HG02884 (cell line): ENCODE measurements at regions not wholly inside any gene's neighbourhood (a gene's known extent, or its start where the extent isn't known, plus 50 kb on each side); places are given as distances from the start of the nearest gene placed in this dataset.
"Not testable (repeated sequence)": the region's sequence is repeated elsewhere in the genome, so short reads cannot be mapped to it uniquely, and the experiment has no call there.

Experiments used
- ATAC-seq: cut with Tn5 transposase; IDR thresholded peaks from one replicate; pipeline ENCODE4 v1.9.1; 2021; ENCODE audit warnings: mild to moderate bottlenecking, moderate library complexity; ENCODE audit not compliant: unreplicated experiment

DNA sequence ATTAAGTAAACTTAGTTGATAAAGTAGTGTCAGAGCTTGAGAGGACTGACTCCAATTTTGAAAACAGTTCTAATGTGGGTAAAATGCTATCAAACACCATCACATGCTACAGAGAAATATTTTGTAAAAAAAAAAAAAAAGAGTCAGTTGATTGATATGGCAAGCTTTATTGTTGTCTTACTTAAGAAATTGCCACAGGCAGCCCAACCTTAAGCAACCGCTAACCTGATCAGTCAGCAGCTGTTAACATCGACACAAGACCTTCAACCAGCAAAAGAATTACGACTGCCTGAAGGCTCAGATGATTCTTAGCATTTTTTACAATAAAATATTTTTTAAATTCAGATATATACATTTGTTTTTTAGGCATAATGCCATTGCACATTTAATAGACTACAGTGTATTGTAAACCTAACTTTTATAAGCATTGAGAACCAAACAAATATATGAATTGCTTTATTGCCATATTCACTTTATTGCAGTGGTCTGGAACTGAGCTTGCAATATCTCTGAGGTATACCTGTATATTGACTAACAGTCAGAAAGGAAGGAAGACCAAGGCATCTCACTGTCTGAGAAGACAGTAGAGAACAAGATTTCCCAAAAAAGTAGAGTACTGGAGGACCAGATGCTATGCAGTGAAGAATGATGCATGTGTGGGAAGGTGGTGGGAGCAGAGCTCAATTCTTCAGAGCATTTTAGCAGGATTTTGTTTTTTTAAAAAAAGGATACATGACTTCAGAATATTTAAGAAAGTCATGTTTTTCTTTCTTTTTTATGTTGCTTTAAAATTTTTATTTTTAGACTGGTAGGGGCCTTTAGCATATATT, 973.8 kb upstream of the GYPC start:
- ATAC-seq, result no peak

GRCh38 chr2:125684256-125684655, 971.7 kb upstream of the GYPC start:
- ATAC-seq, result no peak

- no peak for ATAC-seq
Observed at GRCh38 chr2:125684932-125685331, 971.0 kb upstream of the GYPC start.

- ATAC-seq, result no peak
Observed at GRCh38 chr2:125696560-125696959, 959.4 kb upstream of the GYPC start.

- ATAC-seq, result no peak
Observed at GRCh38 chr2:125698280-125698679, 957.7 kb upstream of the GYPC start.

- ATAC-seq, result no peak
Observed at GRCh38 chr2:125701070-125701469, 954.9 kb upstream of the GYPC start.

GRCh38 chr2:125707611-125708010, 948.3 kb upstream of the GYPC start:
- no peak for ATAC-seq

DNA sequence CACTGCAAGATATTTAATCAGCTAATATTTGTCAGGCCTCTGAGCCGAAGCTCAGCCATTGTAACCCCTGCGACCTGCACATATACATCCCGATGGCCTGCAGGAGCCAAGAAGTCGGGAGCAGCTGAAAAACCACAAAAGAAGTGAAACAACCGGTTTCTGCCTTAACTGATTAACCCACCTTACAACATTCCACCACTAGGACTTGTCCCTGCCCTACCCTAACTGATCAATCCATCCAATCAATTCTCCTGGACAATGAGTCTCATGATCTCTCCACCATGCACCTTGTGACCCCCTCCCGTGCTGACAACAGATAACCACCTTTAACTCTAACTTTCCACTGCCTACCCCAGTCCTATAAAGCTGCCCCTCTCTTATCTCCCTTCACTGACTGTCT, 945.4 kb upstream of the GYPC start:
- ATAC-seq, result no peak

DNA sequence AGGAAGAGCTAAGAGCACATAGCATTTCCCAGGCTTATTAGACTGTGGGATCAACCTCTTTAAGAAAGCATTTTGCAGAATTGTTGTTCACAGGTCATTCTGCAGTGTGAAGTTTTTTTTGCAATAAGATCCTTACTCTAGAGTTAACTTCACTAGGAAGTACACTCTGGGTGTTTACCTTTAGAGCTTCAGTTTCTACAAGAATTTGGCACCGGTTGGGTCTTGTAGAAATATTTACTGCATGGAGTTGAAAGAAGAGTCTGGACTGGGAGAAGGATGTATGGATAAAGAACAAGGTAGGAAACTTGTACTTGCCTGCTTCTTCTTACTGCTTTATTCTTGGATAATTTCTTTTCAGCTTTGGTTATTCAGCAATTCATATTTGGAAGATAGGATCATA, 944.9 kb upstream of the GYPC start:
- no peak for ATAC-seq

GRCh38 chr2:125713533-125713932, 942.4 kb upstream of the GYPC start:
- no peak for ATAC-seq

DNA sequence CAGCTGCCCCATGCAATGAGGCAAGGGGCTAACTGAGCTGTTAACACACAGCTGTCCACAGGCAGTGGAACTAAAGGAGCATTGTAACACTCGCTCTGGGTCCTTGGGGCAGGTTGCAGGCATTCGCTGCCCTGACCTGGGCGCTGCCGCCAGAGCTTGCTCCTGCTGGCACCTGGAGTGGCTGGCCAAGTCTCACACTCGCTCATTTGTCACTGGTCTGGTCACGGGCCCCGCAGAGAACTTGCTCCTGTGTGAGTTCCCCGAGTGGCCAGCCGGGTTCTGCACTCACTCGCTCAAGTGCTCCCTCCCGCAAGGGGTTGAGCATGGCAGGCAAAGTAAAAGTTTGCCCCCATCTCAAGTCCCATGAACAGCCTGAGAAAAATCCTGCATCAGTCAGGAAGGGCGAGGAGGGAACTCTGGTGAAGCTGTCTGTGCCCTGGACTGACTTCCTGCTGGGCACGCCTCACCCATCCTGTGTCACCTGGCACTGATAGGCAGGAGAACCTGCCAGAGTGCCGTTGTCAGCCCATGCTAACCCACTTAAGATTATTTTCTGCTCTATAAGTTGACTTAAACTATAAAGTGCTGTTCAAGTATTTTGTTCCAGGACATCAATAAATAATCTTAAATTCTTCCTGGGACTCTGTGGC, 934.8 kb upstream of the GYPC start:
- no peak for ATAC-seq

DNA sequence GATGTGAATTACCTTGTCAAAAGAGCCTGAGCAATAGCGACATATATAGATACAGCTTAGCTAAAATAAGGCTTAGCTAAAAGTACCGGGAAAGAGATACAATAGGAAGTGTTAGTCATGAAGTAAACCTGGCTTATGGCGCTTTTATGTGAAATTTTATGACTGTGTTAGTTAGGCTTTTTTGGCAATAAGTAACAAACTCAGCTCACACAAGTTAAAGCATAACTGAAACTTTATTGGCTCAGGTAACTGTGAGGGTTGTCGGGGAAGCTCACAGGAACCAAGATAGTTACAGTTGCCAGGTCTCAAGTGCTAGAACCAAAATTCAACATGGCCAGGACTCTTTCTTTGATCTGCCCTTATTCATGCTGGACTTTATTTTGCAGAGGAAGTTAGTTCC, 925.0 kb upstream of the GYPC start:
- ATAC-seq, result no peak

GRCh38 chr2:125736306-125736705, 919.7 kb upstream of the GYPC start:
- no peak for ATAC-seq

DNA sequence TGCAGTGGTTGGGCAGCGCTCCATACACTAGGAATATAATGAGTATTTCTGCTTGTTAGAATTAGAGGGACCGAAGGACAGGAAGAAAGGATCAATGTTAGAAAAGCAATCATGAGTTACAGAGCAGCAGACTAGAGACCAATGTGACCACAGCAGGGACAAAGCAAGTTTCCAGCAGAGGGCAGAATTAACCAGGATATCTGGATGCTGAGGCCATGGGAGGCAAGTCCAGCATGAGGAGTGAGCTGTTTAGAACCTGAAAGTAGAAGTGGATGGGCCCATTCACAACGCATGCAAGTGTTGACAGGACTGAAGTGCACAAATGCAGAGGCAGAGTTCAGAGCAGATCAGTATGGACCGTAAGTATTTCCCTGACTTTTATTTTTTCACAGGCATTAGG, 910.4 kb upstream of the GYPC start:
- no peak for ATAC-seq

GRCh38 chr2:125746321-125747164, 909.4 kb upstream of the GYPC start:
- ATAC-seq, result no peak

- no peak for ATAC-seq
Observed at GRCh38 chr2:125747165-125747425, 908.9 kb upstream of the GYPC start.

- ATAC-seq, result no peak
Observed at GRCh38 chr2:125756431-125756830, 899.5 kb upstream of the GYPC start.

- no peak for ATAC-seq
Observed at GRCh38 chr2:125796784-125797183, 859.2 kb upstream of the GYPC start.

DNA sequence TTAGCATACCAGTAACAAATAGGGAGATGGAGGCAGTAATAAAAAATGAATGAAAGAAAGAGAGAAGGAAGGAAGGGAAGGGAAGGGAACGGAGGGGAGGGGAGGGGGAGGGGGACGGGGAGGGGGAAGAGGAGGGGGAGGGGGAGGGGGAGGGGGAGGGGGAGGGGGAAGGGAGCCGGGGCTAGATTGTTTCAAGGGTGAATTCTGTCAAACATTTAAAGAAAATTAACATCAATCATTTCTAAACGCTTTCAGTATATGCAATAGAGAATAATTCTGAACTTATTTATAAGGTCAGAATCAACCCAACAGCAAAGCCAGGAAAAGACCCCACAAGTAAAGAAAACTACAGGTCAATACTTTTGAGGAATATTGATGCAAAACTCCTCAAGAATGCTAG, 858.8 kb upstream of the GYPC start:
- no peak for ATAC-seq

- ATAC-seq, result no peak
Observed at GRCh38 chr2:125822746-125823145, 833.2 kb upstream of the GYPC start.

- not testable (repeated sequence) for ATAC-seq
Observed at GRCh38 chr2:125825781-125826180, 830.2 kb upstream of the GYPC start.

- no peak for ATAC-seq
Observed at GRCh38 chr2:125837128-125837527, 818.8 kb upstream of the GYPC start.
